ENCODE measurements at regions not wholly inside any gene's neighbourhood (a gene's known extent, or its start where the extent isn't known, plus 50 kb on each side); places are given as distances from the start of the nearest gene placed in this dataset.

GRCh38 chr18:54033052-54033451 is 191.4 kb downstream of the MBD2 start:
- no peak overlapping the region for H3K27ac Mint-ChIP-seq
- no peaks in the 10 kb centered on the region for H3K9me3 Mint-ChIP-seq
- no peaks in the 10 kb centered on the region for H3K36me3 Mint-ChIP-seq
- ATAC-seq (no peak), DNase-seq (ENCODE audit: low spot score in 2 of 2) (no peak)

DNA sequence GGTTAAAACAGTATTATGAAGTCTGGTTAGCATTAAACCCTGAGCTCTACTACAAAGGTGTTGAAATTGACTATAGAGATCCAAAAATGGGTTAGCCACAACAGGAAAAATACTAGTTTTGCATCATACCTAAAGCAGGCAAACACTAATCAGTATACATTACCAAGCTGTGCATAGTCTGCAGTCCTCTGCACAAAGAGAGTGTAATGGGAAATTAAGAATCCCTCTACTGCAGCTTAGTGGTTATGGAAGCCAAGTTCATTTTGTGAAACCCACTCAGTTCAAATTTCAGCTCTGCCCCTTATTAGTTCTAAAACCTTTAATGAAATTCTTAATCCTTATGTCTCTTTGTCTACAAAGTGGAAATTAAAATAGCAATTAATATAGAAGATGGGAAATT is 192.1 kb downstream of the MBD2 start:
- DNase-seq (ENCODE audit: low spot score in 2 of 2) (no peak), ATAC-seq (no peak)
- no peaks in the 10 kb centered on the region for H3K9me3 Mint-ChIP-seq
- H3K27ac Mint-ChIP-seq, result no peak overlapping the region
- H3K36me3 Mint-ChIP-seq, result no peaks in the 10 kb centered on the region

DNA sequence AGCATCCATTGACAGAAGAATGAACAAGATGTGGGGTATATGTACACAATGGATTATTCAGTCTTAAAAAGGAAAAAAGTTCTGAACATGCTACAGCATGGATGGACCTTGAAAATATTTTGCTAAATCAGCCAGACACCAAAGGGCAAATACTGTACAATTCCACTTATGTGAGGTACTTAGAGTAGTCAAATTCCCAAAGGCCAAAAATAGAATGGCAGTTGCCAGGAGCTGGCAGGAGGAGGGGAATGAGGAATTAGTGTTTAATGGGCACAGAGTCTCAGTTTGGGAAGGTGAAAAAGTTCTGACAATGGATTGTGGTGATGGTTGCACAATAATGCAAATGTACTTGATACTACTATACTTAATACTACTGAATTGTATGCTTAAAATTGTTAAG is 193.2 kb downstream of the MBD2 start:
- Mint-ChIP-seq H3K36me3 (no peaks in the 10 kb centered on the region), H3K27ac (no peak overlapping the region), H3K9me3 (no peaks in the 10 kb centered on the region)
- ATAC-seq (no peak), DNase-seq (ENCODE audit: low spot score in 2 of 2) (no peak)

DNA sequence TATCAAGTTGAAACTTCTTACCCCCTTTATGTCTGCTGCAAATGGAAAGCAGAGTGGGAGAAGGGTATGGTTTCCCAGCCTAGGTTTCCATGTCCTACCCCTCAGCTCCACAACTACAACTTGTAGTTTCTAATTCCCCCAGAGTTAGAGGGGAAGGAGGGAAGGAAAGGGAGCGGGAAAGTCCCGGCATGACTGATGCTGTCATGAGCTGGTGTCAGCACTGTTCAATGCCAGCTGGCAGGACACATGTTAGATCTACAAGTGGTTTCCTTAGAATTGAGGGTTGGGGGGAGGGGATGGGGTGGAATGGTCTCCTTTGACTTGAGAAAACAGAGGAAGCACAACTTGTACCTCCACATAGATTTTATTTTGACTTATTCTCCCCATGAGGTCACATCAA is 194.0 kb downstream of the MBD2 start:
- ATAC-seq (no peak), DNase-seq (ENCODE audit: low spot score in 2 of 2) (no peak)
- H3K27ac Mint-ChIP-seq, result no peak overlapping the region
- H3K9me3 Mint-ChIP-seq, result no peaks in the 10 kb centered on the region
- no peaks in the 10 kb centered on the region for H3K36me3 Mint-ChIP-seq

DNA sequence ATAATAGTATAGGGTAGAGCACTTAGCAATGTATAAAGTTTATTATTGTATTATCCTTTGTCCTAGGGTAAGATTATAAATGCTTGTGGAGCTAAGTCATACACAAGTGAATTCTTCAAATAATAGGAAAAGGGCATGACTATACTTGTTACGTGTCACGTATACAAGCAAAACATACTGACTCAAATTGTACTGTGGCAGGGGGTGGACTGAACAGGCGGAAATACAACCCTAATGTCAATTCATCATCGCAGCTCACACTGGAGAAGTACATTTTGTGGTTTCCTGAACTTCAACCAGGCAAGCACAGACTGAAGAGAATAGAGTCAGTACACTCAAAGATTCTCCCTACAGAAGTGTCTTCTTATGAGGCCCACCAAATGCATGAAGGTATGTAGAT is 201.0 kb downstream of the MBD2 start:
- peak in 1 of 2 donors; percentile 70 for ATAC-seq

DNA sequence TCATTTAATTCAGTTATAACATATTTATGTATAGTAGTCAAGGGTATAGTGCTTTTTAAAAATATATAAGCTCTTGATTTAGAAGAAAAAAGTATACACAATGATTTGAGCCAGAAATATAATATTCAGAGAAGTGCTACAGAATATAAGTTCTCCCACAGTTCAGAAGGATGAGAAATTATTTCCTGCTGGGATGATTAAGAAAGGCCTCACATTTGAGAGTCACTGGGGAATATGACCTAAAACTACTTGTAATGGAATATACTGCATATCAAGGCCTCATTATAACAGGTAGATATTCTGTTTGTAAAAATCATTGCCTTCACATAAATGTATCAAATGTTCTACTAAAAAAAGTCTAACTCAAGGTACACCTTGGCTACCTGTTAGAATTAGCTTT is 203.5 kb downstream of the MBD2 start:
- DNase-seq (ENCODE audit: low spot score in 2 of 2) (no peak), ATAC-seq (no peak)
- Mint-ChIP-seq H3K36me3 (no peaks in the 10 kb centered on the region), H3K9me3 (no peaks in the 10 kb centered on the region), H3K27ac (no peak overlapping the region)

More for the DNA sequence above, 201.0 kb downstream of the MBD2 start:
- H3K9me3 Mint-ChIP-seq, result no peaks in the 10 kb centered on the region
- no peak for DNase-seq (ENCODE audit: low spot score in 2 of 2)
- H3K27ac Mint-ChIP-seq, result no peak overlapping the region
- no peaks in the 10 kb centered on the region for H3K36me3 Mint-ChIP-seq

DNA sequence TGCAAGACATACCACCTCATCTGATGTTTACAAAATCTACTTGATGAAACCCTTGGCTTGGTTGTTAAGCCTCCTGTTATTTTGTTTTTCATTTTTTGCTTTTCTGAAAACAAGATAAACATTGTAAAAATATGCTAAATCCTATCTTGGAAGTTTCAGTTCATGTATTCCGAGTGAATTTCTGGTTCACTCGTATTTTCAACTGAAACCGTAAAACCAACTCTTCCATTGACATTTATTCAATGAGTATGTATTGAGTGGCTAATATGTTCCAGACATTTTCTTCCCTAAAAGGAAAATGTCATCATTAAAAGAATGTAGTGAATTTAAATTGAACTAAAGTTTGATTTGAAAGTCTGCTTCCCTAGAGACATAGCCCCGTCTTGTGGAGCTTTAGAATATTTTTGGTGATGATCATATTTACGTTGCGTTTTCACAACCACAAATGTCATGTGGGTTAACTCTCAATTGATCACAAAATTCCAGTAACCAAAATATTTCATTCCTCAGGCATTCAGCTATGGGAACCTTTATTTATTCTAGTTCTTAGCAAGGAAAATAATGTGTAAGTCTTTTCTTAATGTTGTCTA is 204.2 kb downstream of the MBD2 start:
- ATAC-seq, result no peak
- H3K27ac Mint-ChIP-seq, result no peak overlapping the region
- H3K36me3 Mint-ChIP-seq, result no peaks in the 10 kb centered on the region
- no peak for DNase-seq (ENCODE audit: low spot score in 2 of 2)
- no peaks in the 10 kb centered on the region for H3K9me3 Mint-ChIP-seq

- ATAC-seq, result no peak
- H3K27ac Mint-ChIP-seq, result no peak overlapping the region
- H3K36me3 Mint-ChIP-seq, result no peaks in the 10 kb centered on the region
- no peak for DNase-seq (ENCODE audit: low spot score in 2 of 2)
- H3K9me3 Mint-ChIP-seq, result no peaks in the 10 kb centered on the region
These were observed 204.8 kb downstream of the MBD2 start for GRCh38 chr18:54019641-54020040.

DNA sequence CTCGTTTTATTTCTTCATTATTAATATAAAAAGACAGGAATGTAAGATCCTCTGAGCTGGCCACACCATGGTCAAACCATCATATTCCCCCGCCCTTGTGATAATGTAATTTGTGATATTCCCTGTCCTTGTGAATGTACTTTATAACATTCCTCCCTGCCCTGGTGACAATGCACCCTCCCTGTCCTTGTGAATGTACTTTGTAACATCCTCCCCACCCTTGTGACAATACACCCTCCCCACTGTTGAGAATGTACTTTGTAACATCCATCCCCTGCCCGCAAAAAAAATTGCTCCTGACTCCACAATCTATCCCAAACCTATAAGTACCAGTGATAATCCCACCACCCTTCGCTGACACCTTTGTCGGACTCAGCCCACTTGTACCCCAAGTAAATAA is 211.0 kb downstream of the MBD2 start:
- Mint-ChIP-seq H3K36me3 (no peaks in the 10 kb centered on the region), H3K27ac (no peak overlapping the region), H3K9me3 (no peaks in the 10 kb centered on the region)
- no peak for ATAC-seq
- no peak for DNase-seq (ENCODE audit: low spot score in 2 of 2)

DNA sequence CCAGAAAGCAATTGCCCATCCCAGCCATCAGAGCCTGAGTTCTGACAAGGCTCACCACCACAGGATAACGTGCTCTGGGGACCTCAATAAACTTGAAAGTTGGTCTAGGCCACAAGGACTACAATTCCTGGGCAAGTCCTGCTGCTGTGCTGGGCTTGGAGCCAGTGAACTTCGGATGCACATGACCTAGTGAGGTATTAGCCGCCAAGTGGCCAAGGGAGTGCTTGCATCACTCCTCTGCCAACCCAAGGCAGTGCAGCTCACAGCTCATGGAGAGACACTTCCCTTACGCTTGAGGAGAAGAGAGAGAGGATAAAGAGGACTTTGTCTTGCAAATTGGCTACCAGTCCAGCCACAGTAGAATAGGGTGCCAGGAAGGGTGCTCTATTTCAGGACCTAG is 219.6 kb downstream of the MBD2 start:
- Mint-ChIP-seq H3K9me3 (peaks cover 3 to 4% of the 10 kb centered on the region in 2 donors), H3K36me3 (no peaks in the 10 kb centered on the region), H3K27ac (no peak overlapping the region)
- no peak for ATAC-seq
- no peak for DNase-seq (ENCODE audit: low spot score in 2 of 2)

DNA sequence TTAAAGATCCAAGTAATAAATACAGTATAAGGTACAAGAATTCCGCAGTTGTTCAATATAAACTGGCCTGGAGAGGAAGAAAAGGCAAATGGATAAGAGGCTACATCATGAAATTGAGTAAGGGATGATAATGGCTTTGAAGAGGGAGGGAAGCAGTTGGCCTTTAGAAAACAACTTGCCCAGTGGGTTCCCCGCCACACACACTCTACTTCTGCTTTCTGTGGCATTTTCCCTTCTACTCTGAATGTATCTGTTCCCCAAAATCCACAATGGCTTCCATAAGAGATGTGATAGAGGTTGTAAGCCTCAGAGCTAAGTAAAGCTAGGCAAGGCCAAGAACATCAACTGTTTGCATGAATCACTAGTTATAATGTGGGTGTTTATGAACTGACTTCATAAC is 221.3 kb downstream of the MBD2 start:
- H3K36me3 Mint-ChIP-seq, result no peaks in the 10 kb centered on the region
- H3K9me3 Mint-ChIP-seq, result peaks cover 3 to 4% of the 10 kb centered on the region in 2 donors
- no peak overlapping the region for H3K27ac Mint-ChIP-seq
- DNase-seq (ENCODE audit: low spot score in 2 of 2), result no peak
- ATAC-seq, result no peak

DNA sequence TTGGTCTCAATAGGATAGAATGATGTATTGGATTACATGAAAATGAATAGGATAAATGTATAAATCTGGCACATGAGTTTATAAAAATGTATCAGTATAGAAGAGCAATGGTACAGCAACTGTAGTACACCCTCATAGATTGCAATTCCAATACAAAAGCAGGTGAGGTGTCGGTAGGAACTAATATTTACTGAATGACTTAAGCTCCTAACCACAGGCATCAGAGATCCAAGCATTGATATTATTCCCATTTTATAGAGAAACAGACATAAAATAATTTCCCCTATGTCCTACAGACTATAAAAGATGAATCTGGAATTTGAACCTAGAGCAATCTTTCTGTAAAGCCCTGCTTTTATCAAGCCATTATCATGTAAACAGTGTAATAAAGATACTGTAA is 227.4 kb downstream of the MBD2 start:
- DNase-seq (ENCODE audit: low spot score in 2 of 2) (no peak), ATAC-seq (no peak)
- Mint-ChIP-seq H3K36me3 (no peaks in the 10 kb centered on the region), H3K27ac (no peak overlapping the region), H3K9me3 (no peaks in the 10 kb centered on the region)

DNA sequence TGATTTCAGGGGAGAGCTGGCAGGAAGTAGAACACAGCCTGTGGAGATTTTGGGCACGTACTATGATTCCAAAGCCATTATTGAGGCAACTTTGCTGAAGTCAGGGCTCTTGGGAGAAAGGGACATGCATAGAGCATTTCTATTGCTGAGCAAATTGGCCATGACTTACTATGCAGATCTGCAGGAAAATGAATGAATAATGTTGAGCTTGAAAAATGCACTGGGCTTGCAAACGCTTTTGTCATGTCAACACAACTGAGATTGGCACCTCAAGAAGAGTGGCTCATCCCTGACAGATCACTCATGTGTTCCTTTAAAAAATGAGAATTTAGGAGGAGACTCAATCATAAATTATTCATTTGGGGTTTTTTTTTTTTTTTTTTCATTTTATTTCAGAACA is 230.5 kb downstream of the MBD2 start:
- Mint-ChIP-seq H3K27ac (no peak overlapping the region), H3K36me3 (no peaks in the 10 kb centered on the region), H3K9me3 (no peaks in the 10 kb centered on the region)
- DNase-seq (ENCODE audit: low spot score in 2 of 2) (no peak), ATAC-seq (no peak)

GRCh38 chr18:53991805-53992204 is 232.7 kb downstream of the MBD2 start:
- no peaks in the 10 kb centered on the region for H3K36me3 Mint-ChIP-seq
- ATAC-seq (no peak), DNase-seq (ENCODE audit: low spot score in 2 of 2) (no peak)
- no peak overlapping the region for H3K27ac Mint-ChIP-seq
- H3K9me3 Mint-ChIP-seq, result no peaks in the 10 kb centered on the region

DNA sequence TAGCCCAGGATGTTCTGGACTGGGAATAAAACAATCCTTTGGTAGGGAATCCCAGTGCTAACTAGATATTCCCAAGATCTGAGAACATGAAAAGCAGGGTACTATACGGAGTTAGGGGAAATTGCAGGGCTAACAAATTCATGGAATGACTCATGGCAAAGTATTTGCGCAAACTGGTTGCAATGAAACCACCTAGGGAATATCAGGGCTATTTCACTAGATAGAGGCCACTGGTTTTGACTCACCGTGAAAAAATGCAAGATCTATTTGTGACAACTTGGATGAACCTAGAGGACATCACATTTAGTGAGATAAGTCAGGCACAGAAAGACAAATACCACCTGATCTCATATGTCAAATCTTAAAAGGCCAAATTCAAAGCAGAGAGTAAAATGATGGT is 233.3 kb downstream of the MBD2 start:
- ATAC-seq, result no peak
- Mint-ChIP-seq H3K36me3 (no peaks in the 10 kb centered on the region), H3K9me3 (no peaks in the 10 kb centered on the region), H3K27ac (no peak overlapping the region)
- no peak for DNase-seq (ENCODE audit: low spot score in 2 of 2)

GRCh38 chr18:53990485-53990884 is 234.0 kb downstream of the MBD2 start:
- no peaks in the 10 kb centered on the region for H3K9me3 Mint-ChIP-seq
- no peak overlapping the region for H3K27ac Mint-ChIP-seq
- no peak for DNase-seq (ENCODE audit: low spot score in 2 of 2)

GRCh38 chr18:53984021-53984420 is 240.4 kb downstream of the MBD2 start:
- no peak for ATAC-seq
- H3K36me3 Mint-ChIP-seq, result no peaks in the 10 kb centered on the region
- DNase-seq (ENCODE audit: low spot score in 2 of 2), result no peak
- H3K27ac Mint-ChIP-seq, result no peak overlapping the region
- peaks cover 5 to 17% of the 10 kb centered on the region in 2 donors for H3K9me3 Mint-ChIP-seq

More at GRCh38 chr18:53990485-53990884, 234.0 kb downstream of the MBD2 start:
- H3K36me3 Mint-ChIP-seq, result no peaks in the 10 kb centered on the region
- no peak for ATAC-seq

GRCh38 chr18:53971331-53971730 is 253.1 kb downstream of the MBD2 start:
- Mint-ChIP-seq H3K36me3 (peaks cover 0 to 6% of the 10 kb centered on the region in 2 donors), H3K9me3 (peaks cover 5 to 6% of the 10 kb centered on the region in 2 donors), H3K27ac (no peak overlapping the region)
- no peak for DNase-seq (ENCODE audit: low spot score in 2 of 2)
- no peak for ATAC-seq

GRCh38 chr18:53952700-53953099 is 271.8 kb downstream of the MBD2 start:
- Mint-ChIP-seq H3K9me3 (peaks cover 0 to 5% of the 10 kb centered on the region in 2 donors), H3K27ac (no peak overlapping the region), H3K36me3 (no peaks in the 10 kb centered on the region)
- DNase-seq (ENCODE audit: low spot score in 2 of 2) (no peak), ATAC-seq (no peak)

Measured in activated naive CD4-positive, alpha-beta T cell treated with anti-CD3 and anti-CD28 coated beads, Interleukin-2, amount 50 U/mL, for 72 hours (primary cell).